ENCODE measurements at regions not wholly inside any gene's neighbourhood (a gene's known extent, or its start where the extent isn't known, plus 50 kb on each side); places are given as distances from the start of the nearest gene placed in this dataset.
"Not testable (repeated sequence)": the region's sequence is repeated elsewhere in the genome, so short reads cannot be mapped to it uniquely, and the experiment has no call there.

GRCh38 chr13:107596306-107596705 lies 619.0 kb downstream of the LIG4 start:
- not testable (repeated sequence) for FAIRE-seq

GRCh38 chr13:107590556-107590955 lies 624.8 kb downstream of the LIG4 start:
- FAIRE-seq, result no peak
- no peak for DNase-seq (ENCODE audit: insufficient read length, low spot score)

More at GRCh38 chr13:107596306-107596705, 619.0 kb downstream of the LIG4 start:
- not testable (repeated sequence) for DNase-seq (ENCODE audit: insufficient read length, low spot score)

GRCh38 chr13:107587681-107588080 lies 627.7 kb downstream of the LIG4 start:
- no peak for DNase-seq (ENCODE audit: insufficient read length, low spot score)
- no peak for FAIRE-seq

DNA sequence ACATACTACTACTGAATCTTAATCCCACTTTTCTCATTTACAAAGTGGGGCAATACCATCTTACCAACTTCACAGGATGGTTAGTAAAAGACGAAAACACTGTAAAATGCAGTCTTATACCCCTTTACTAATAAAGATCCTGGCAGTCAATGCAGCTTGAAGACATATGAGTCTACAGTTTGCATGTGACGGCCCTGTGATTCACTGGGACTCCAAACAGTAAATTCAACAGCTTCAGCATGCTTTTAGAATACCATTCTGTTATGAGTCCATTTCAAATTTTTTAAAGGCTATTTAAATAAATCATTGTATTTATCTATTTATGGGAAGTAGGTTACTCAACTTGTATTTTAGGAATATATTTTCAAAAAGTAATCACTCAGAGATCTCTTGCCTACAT lies 629.1 kb downstream of the LIG4 start:
- DNase-seq (ENCODE audit: insufficient read length, low spot score), result no peak

DNA sequence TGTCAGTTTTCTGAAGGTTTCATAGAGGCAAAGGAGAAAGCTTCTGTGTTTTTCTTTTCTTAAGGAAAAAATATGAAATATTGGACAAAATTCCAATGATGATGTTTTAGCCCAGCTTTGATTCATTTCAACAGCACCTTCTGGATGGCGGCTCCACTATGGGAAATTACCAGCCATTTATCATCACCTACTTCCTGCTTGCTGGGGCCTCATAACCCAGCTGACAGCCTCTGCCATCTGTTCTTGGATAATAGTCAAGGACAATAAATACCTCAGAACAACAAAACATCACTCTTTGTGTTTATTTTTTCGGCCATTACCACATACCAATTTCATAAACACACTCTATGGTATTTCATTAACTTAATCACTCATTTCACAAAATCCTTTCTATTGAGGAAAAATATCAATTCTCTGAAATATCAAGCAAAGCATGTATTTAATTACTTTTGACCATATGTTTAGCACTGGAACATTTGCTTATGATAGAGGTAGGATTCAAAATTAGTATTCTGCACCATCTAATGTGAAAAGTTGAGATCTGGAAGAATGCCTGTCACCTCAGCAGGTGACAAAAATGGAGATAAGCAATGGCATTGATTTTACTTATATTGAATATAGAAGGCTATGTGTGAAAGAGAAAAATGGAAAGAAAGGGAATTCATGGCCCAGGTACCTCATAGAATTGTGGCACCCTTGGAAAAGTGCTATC lies 629.7 kb downstream of the LIG4 start:
- no peak for DNase-seq (ENCODE audit: insufficient read length, low spot score)
- no peak for FAIRE-seq

More for the DNA sequence above, 629.1 kb downstream of the LIG4 start:
- no peak for FAIRE-seq

GRCh38 chr13:107582171-107582570 lies 633.2 kb downstream of the LIG4 start:
- no peak for DNase-seq (ENCODE audit: insufficient read length, low spot score)
- no peak for FAIRE-seq

DNA sequence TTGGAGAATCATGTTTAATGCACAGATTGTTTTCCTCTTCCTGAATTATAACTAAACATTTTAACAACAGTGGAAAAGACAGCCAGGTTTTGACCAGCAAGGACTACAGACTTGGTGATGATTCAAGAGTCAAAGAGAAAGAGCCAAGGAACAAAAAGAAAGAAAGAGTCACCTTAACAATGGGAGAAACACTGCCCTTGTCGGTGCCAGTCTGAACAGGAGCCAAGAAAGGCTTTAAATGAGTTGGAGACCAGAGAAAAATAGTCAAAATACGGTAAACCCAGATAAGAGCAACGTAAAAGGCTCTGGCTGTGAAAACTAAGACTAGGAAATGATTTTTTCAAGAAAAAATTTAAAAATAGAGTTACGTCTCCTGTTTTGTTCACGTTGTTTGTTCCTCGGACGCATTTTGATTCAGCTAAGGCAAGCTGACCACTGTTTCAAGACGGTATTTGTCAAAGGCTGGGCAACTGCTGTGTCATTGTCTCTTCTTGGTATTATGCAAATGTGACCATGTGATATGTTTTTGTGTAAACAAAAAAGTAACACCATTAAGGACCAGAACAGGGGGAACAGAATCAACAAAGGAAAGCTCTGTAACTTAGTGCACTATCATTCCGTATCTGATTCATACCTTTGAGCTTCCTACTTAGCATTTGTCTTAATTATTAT lies 634.5 kb downstream of the LIG4 start:
- FAIRE-seq (no peak), DNase-seq (ENCODE audit: insufficient read length, low spot score) (no peak)

DNA sequence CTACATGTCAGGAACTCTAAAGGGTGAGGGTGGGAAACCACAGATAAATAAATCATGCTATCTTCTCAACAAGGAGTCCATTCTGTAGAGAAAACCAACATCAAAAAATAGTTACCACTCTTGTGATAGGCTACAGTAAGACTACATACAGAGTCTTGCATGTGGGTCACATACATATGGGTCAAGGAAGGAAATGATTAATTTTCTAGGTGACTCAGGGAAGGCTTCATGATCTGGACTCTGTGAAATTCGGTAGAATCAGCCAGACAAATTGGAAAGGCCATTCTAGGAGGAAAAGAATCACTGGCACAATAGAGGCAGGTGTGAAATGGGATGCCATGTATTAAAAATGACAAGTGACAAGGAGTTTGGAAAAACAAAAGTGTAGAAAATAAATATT lies 638.9 kb downstream of the LIG4 start:
- no peak for FAIRE-seq

GRCh38 chr13:107574517-107575210 lies 640.7 kb downstream of the LIG4 start:
- no peak for FAIRE-seq

More for the DNA sequence above, 638.9 kb downstream of the LIG4 start:
- no peak for DNase-seq (ENCODE audit: insufficient read length, low spot score)

GRCh38 chr13:107573184-107573583 lies 642.2 kb downstream of the LIG4 start:
- FAIRE-seq (no peak), DNase-seq (ENCODE audit: insufficient read length, low spot score) (no peak)

More at GRCh38 chr13:107574517-107575210, 640.7 kb downstream of the LIG4 start:
- no peak for DNase-seq (ENCODE audit: insufficient read length, low spot score)

- no peak for DNase-seq (ENCODE audit: insufficient read length, low spot score)
- no peak for FAIRE-seq
These were observed 643.2 kb downstream of the LIG4 start for GRCh38 chr13:107572156-107572555.

- no peak for DNase-seq (ENCODE audit: insufficient read length, low spot score)
These were observed 647.2 kb downstream of the LIG4 start for GRCh38 chr13:107568181-107568580.

GRCh38 chr13:107563099-107563925 lies 652.0 kb downstream of the LIG4 start:
- no peak for FAIRE-seq
- DNase-seq (ENCODE audit: insufficient read length, low spot score), result no peak

More at GRCh38 chr13:107568181-107568580, 647.2 kb downstream of the LIG4 start:
- no peak for FAIRE-seq

- no peak for DNase-seq (ENCODE audit: insufficient read length, low spot score)
- no peak for FAIRE-seq
These were observed 653.1 kb downstream of the LIG4 start for GRCh38 chr13:107562203-107562602.

DNA sequence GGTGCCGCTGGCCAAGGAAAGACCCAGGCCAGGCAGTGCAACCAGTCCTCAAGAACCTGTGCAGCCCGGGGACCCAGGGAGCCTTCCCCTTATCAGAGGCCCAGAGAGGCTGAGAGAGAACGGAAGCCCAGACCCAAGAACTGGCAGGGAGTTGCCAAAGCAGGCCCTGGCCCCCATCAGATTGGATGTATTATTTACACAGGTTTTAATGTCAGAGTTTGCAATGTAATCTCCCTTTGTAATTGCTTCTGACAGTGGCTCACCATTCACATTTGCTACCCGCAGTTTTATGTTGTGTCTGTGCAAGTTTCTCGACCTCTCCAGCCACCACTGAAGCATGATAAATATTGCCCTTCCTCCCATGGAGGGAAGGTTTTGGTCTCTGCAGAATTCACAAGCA lies 660.9 kb downstream of the LIG4 start:
- no peak for FAIRE-seq
- no peak for DNase-seq (ENCODE audit: insufficient read length, low spot score)

- FAIRE-seq, result no peak
- no peak for DNase-seq (ENCODE audit: insufficient read length, low spot score)
These were observed 661.5 kb downstream of the LIG4 start for GRCh38 chr13:107553838-107554237.

DNA sequence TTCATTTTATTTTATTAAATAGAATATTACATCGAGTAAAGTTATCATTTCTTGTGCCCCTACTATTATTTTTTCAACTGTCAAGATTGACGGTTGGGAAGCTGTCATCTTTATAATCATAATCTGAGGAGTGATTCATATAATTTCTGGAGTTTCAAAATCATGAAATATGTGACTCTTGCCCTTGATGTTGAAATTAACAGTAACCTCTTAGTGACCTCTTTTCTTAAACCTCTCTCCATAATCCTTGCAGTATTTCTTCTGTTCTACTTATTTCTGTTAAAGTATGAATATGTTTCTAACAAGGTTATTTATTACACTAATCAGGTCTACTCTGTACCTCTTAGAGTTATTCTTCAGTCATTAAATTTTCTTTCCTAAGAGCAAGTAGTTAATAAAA lies 663.8 kb downstream of the LIG4 start:
- no peak for DNase-seq (ENCODE audit: insufficient read length, low spot score)
- no peak for FAIRE-seq

- no peak for FAIRE-seq
- no peak for DNase-seq (ENCODE audit: insufficient read length, low spot score)
These were observed 667.0 kb downstream of the LIG4 start for GRCh38 chr13:107548338-107548737.

- FAIRE-seq, result no peak
These were observed 669.3 kb downstream of the LIG4 start for GRCh38 chr13:107545946-107546502.

DNA sequence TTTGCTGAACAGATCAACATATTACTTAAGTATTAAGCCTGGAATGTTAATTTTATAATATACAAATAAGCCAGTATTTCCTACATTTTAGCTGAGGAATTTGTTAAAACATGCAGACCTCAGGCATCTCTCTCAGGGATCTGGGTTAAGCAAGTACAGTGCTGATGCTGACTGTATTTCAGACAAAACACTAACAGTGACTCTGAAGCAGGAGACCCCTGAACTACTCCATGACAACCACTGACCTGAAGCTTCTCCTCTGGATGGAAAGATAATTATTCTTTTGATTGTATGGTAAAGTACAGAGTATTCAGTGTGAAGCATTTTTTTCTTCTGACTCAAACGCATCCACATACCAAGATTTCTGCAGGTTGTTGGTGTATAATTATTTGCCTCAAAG lies 680.8 kb downstream of the LIG4 start:
- no peak for DNase-seq (ENCODE audit: insufficient read length, low spot score)
- FAIRE-seq, result no peak

More at GRCh38 chr13:107545946-107546502, 669.3 kb downstream of the LIG4 start:
- no peak for DNase-seq (ENCODE audit: insufficient read length, low spot score)

Measured in GM19239 (cell line).